Prostate gland (tissue), 2 donors: ENCODE measurements at regions not wholly inside any gene's neighbourhood (a gene's known extent, or its start where the extent isn't known, plus 50 kb on each side); places are given as distances from the start of the nearest gene placed in this dataset.

Experiments
- POLR2A ChIP-seq: fragments of 450-650 bp; IDR thresholded peaks from one replicate; pipeline ENCODE4 v1.6.1; 2016; ENCODE audit warnings: antibody characterized with exemption, mild to moderate bottlenecking
- TF ChIP-seq, protein P1 (sequence below), 4 experiments: fragments of 200-600 bp in 2 of 4; fragments of 450-650 bp in 2 of 4; sonication (generic) in 2 of 4; IDR thresholded peaks; 1 replicate in 3 of 4; 2 replicates in 1 of 4; pipeline ENCODE4 v1.5.1; 2016 to 2019; ENCODE audit warnings: antibody characterized with exemption in 4 of 4, mild to moderate bottlenecking in 2 of 4, moderate library complexity in 2 of 4

- no peak for TF ChIP-seq POLR2A
- TF ChIP-seq, protein P1, sequence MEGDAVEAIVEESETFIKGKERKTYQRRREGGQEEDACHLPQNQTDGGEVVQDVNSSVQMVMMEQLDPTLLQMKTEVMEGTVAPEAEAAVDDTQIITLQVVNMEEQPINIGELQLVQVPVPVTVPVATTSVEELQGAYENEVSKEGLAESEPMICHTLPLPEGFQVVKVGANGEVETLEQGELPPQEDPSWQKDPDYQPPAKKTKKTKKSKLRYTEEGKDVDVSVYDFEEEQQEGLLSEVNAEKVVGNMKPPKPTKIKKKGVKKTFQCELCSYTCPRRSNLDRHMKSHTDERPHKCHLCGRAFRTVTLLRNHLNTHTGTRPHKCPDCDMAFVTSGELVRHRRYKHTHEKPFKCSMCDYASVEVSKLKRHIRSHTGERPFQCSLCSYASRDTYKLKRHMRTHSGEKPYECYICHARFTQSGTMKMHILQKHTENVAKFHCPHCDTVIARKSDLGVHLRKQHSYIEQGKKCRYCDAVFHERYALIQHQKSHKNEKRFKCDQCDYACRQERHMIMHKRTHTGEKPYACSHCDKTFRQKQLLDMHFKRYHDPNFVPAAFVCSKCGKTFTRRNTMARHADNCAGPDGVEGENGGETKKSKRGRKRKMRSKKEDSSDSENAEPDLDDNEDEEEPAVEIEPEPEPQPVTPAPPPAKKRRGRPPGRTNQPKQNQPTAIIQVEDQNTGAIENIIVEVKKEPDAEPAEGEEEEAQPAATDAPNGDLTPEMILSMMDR (IDR thresholded peaks at IDR 0.05), result no peak
These were observed 404.7 kb upstream of the PPP2R3A start for GRCh38 chr3:135560847-135561246.
